HUES6 (cell line): ENCODE measurements at regions not wholly inside any gene's neighbourhood (a gene's known extent, or its start where the extent isn't known, plus 50 kb on each side); places are given as distances from the start of the nearest gene placed in this dataset.

Experiments
- H3K27ac ChIP-seq: 2 replicates; pipeline ENCODE4 v1.7.0; 2013; ENCODE audit warnings: low read depth, mild to moderate bottlenecking, low read length, inconsistent platforms
- H3K27me3 ChIP-seq: 2 replicates; pipeline ENCODE4 v1.6.1; 2013; ENCODE audit warnings: low read length; ENCODE audit not compliant: control insufficient read depth, insufficient read depth
- H3K36me3 ChIP-seq: 2 replicates; pipeline ENCODE4 v1.6.1; 2013; ENCODE audit warnings: low read length; ENCODE audit not compliant: control insufficient read depth, insufficient read depth
- H3K4me1 ChIP-seq: 2 replicates; pipeline ENCODE4 v1.6.1; 2013; ENCODE audit warnings: low read length; ENCODE audit not compliant: control insufficient read depth, insufficient read depth
- H3K4me3 ChIP-seq: 2 replicates; pipeline ENCODE4 v1.5.1; 2013; ENCODE audit warnings: low read depth, low read length
- H3K9ac ChIP-seq: one replicate; pipeline ENCODE4 v1.6.1; 2013; ENCODE audit warnings: mild to moderate bottlenecking, low read length
- H3K9me3 ChIP-seq: 2 replicates; pipeline ENCODE4 v1.6.1; 2013; ENCODE audit warnings: low read depth, low read length; ENCODE audit not compliant: control insufficient read depth, insufficient read depth

- Histone ChIP-seq H3K36me3 (no peaks in the 10 kb centered on the region), H3K27me3 (peaks cover 50% of the 10 kb centered on the region), H3K27ac (no peak overlapping the region), H3K4me3 (no peak overlapping the region), H3K9me3 (no peaks in the 10 kb centered on the region), H3K9ac (no peak overlapping the region), H3K4me1 (peaks cover 18% of the 10 kb centered on the region)
Observed at GRCh38 chr11:134466610-134467567, 54.8 kb upstream of the B3GAT1 start.

DNA sequence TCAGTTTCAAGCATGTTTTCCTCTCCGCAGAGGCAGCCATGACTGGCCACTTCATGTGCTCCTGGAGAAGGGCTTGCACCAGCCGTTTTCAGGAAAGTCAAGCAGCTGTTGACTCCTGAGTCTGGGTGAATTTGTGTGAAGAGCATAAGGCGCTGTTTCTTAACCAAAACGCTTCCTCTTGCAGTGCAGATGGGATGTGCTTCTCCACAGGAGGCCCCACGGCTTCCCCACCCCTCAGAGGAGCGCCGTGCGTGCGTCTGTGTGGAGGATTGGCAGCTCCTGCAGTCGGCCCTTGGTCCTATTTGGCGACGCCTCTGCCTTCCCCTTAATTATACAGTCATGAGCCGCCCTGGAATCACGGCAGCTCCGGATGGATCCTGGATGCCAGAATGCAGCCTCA is 54.1 kb upstream of the B3GAT1 start:
- Histone ChIP-seq H3K4me1 (peaks cover 18% of the 10 kb centered on the region), H3K9me3 (no peaks in the 10 kb centered on the region), H3K9ac (no peak overlapping the region), H3K27me3 (peaks cover 48% of the 10 kb centered on the region), H3K36me3 (no peaks in the 10 kb centered on the region), H3K4me3 (no peak overlapping the region; the same call in 1 of the 2 replicates), H3K27ac (no peak overlapping the region)

- Histone ChIP-seq H3K27me3 (peaks cover 46% of the 10 kb centered on the region), H3K27ac (no peak overlapping the region)
Observed at GRCh38 chr11:134464981-134465730, 53.1 kb upstream of the B3GAT1 start.

DNA sequence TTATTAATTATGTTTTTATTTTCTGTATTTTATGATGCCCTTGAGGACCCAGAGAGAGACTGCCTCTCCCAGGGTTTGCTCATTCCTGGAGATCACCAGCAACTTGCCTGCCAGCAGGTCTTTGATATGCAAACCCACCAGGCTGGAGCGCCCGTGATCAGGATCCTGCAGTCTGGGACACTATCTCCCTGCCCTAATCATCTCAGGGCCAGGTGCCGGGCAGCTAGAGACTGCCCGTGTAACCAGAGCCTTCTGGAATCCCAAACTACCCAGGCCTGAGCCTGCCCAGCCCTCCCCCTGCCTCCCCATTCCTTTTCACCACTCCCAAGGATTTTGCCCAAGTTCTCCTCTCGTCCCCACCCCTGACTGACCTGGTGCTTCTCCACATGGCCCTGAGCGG is 52.2 kb upstream of the B3GAT1 start:
- no peaks in the 10 kb centered on the region for H3K36me3 ChIP-seq
- no peak overlapping the region for H3K4me3 ChIP-seq
- H3K9me3 ChIP-seq = no peaks in the 10 kb centered on the region
- H3K27ac ChIP-seq = no peak overlapping the region
- no peak overlapping the region for H3K9ac ChIP-seq
- H3K4me1 ChIP-seq = peaks cover 18% of the 10 kb centered on the region
- H3K27me3 ChIP-seq = peaks cover 46% of the 10 kb centered on the region

More at GRCh38 chr11:134464981-134465730, 53.1 kb upstream of the B3GAT1 start:
- H3K36me3 ChIP-seq = no peaks in the 10 kb centered on the region
- peaks cover 18% of the 10 kb centered on the region for H3K4me1 ChIP-seq
- no peak overlapping the region for H3K9ac ChIP-seq
- H3K4me3 ChIP-seq = no peak overlapping the region
- no peaks in the 10 kb centered on the region for H3K9me3 ChIP-seq

DNA sequence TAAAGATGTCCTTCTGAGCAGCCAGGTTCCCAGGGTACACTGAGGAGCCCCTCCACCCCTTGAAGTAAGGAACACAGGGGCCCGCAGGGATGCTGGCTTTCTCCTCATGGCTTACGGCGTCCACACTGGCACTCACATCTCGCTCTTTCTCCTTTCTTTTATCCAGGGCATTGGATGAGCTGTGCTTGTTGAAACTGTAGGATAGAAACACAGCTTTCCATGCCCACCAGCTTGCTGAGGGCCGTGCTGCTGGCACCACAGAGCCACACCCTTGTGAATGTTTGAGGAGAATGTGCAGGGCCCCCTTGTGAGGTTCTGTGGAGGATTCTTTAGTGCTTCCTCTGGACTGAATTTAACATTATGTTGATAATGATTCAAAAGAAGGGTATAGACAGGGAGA is 51.7 kb upstream of the B3GAT1 start:
- Histone ChIP-seq H3K9me3 (no peaks in the 10 kb centered on the region), H3K27me3 (peaks cover 43% of the 10 kb centered on the region), H3K4me3 (no peak overlapping the region), H3K36me3 (no peaks in the 10 kb centered on the region), H3K9ac (no peak overlapping the region), H3K4me1 (peaks cover 18% of the 10 kb centered on the region), H3K27ac (no peak overlapping the region)
